ENCODE measurements at regions not wholly inside any gene's neighbourhood (a gene's known extent, or its start where the extent isn't known, plus 50 kb on each side); places are given as distances from the start of the nearest gene placed in this dataset.

DNA sequence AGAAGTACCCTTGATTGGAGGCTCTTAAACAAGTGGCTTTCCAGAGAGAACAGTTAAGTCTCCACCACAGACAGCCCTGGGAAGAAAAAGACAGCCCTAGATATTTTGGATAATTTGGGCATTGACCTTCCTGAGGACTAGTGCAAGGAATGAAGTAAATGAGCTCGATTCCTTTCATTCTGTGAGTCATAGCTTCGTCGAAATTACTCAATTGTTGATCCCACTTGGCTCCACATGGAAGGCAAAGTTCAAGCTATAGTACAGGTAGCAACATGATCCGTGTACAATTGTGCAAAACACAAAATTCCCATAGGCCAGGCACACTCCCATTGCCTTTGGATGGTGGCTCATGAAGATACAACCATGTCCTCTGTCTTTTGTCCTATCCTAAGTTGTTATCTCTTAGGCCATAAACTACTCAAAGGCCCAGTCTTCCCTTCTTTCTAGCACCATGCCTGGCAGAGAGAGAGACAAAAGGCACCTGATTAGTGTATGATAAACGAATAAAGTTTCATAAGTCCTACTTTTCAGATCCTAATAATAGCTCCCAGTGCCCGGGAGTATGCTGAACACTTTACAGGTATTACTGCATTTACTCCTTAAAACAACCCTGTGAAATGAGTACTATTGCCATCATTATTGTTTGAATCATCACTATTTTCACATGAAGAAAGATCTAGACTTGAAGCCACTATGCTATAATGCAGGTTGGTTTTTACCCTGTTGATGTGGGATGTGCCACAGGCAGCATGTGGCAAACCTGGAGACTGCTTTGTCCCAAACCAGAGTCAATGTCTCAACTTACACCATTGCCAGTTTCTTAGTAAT lies 116.7 kb upstream of the RANBP3L start:
- H4K20me1 ChIP-seq (ENCODE audit: insufficient read depth, low read length): no peaks in the 10 kb centered on the region
- H3K4me1 ChIP-seq (ENCODE audit: low read length): peaks cover 10% of the 10 kb centered on the region
- no peak overlapping the region for H3K27ac ChIP-seq (ENCODE audit: low read length)
- H3K9me3 ChIP-seq (replicated peaks; ENCODE audit: insufficient read depth, low read length): no peaks in the 10 kb centered on the region
- no peaks in the 10 kb centered on the region for H3K79me2 ChIP-seq (ENCODE audit: low read length)
- H3K27me3 ChIP-seq (replicated peaks; ENCODE audit: insufficient read depth, low read length): no peaks in the 10 kb centered on the region
- H3K9me2 ChIP-seq (replicated peaks; ENCODE audit: insufficient read depth, low read length): no peaks in the 10 kb centered on the region
- no peak overlapping the region for H3K4me3 ChIP-seq (ENCODE audit: low read length)
- H3K36me3 ChIP-seq (replicated peaks; ENCODE audit: insufficient read depth, low read length): no peaks in the 10 kb centered on the region
- TF ChIP-seq, protein P1, sequence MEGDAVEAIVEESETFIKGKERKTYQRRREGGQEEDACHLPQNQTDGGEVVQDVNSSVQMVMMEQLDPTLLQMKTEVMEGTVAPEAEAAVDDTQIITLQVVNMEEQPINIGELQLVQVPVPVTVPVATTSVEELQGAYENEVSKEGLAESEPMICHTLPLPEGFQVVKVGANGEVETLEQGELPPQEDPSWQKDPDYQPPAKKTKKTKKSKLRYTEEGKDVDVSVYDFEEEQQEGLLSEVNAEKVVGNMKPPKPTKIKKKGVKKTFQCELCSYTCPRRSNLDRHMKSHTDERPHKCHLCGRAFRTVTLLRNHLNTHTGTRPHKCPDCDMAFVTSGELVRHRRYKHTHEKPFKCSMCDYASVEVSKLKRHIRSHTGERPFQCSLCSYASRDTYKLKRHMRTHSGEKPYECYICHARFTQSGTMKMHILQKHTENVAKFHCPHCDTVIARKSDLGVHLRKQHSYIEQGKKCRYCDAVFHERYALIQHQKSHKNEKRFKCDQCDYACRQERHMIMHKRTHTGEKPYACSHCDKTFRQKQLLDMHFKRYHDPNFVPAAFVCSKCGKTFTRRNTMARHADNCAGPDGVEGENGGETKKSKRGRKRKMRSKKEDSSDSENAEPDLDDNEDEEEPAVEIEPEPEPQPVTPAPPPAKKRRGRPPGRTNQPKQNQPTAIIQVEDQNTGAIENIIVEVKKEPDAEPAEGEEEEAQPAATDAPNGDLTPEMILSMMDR (IDR thresholded peaks at IDR 0.05; ENCODE audit: low read length): no peak
- TF ChIP-seq EZH2phosphoT487 (IDR thresholded peaks at IDR 0.05; ENCODE audit: low read length) (no peak), EZH2 (optimal IDR thresholded peaks at IDR 0.05; ENCODE audit: low read depth, low read length) (no peak)
- no peaks in the 10 kb centered on the region for H3F3A ChIP-seq (ENCODE audit: insufficient read depth, low read length)
- DNase-seq: no peak
- no peak overlapping the region for H3K9ac ChIP-seq (ENCODE audit: low read length)
- H3K4me2 ChIP-seq (ENCODE audit: low read depth, low read length): 0 out of 2 replicates have a peak overlapping the region, but pooled peaks have one; percentile 30
- no peak overlapping the region for H2AFZ ChIP-seq (ENCODE audit: low read length)

- TF ChIP-seq, protein P1 (IDR thresholded peaks at IDR 0.05; ENCODE audit: low read length): no peak
- TF ChIP-seq EZH2phosphoT487 (IDR thresholded peaks at IDR 0.05; ENCODE audit: low read length) (no peak), EZH2 (optimal IDR thresholded peaks at IDR 0.05; ENCODE audit: low read depth, low read length) (no peak)
- Histone ChIP-seq H3K79me2 (ENCODE audit: low read length) (no peaks in the 10 kb centered on the region), H3K9me2 (replicated peaks; ENCODE audit: insufficient read depth, low read length) (no peaks in the 10 kb centered on the region), H3K4me1 (ENCODE audit: low read length) (peaks cover 10% of the 10 kb centered on the region), H3K4me2 (ENCODE audit: low read depth, low read length) (no peak overlapping the region), H3K9ac (ENCODE audit: low read length) (no peak overlapping the region), H2AFZ (ENCODE audit: low read length) (no peak overlapping the region), H3K36me3 (replicated peaks; ENCODE audit: insufficient read depth, low read length) (no peaks in the 10 kb centered on the region), H3F3A (ENCODE audit: insufficient read depth, low read length) (no peaks in the 10 kb centered on the region), H3K4me3 (ENCODE audit: low read length) (no peak overlapping the region), H4K20me1 (ENCODE audit: insufficient read depth, low read length) (no peaks in the 10 kb centered on the region), H3K27ac (ENCODE audit: low read length) (no peak overlapping the region), H3K27me3 (replicated peaks; ENCODE audit: insufficient read depth, low read length) (no peaks in the 10 kb centered on the region), H3K9me3 (replicated peaks; ENCODE audit: insufficient read depth, low read length) (no peaks in the 10 kb centered on the region)
- DNase-seq: no peak
Measured at GRCh38 chr5:36421256-36421655, 119.6 kb upstream of the RANBP3L start.

GRCh38 chr5:36422952-36423351 lies 121.2 kb upstream of the RANBP3L start:
- H2AFZ ChIP-seq (ENCODE audit: low read length): no peak overlapping the region
- no peak for DNase-seq
- no peak overlapping the region for H3K4me2 ChIP-seq (ENCODE audit: low read depth, low read length)
- no peaks in the 10 kb centered on the region for H3K27me3 ChIP-seq (replicated peaks; ENCODE audit: insufficient read depth, low read length)
- no peak overlapping the region for H3K4me3 ChIP-seq (ENCODE audit: low read length)
- no peaks in the 10 kb centered on the region for H3K9me3 ChIP-seq (replicated peaks; ENCODE audit: insufficient read depth, low read length)
- no peak overlapping the region for H3K9ac ChIP-seq (ENCODE audit: low read length)
- TF ChIP-seq EZH2 (optimal IDR thresholded peaks at IDR 0.05; ENCODE audit: low read depth, low read length): no peak
- TF ChIP-seq EZH2phosphoT487 (IDR thresholded peaks at IDR 0.05; ENCODE audit: low read length): no peak
- TF ChIP-seq, protein P1 (IDR thresholded peaks at IDR 0.05; ENCODE audit: low read length): no peak
- no peak overlapping the region for H3K27ac ChIP-seq (ENCODE audit: low read length)
- peaks cover 10% of the 10 kb centered on the region for H3K4me1 ChIP-seq (ENCODE audit: low read length)
- H3K79me2 ChIP-seq (ENCODE audit: low read length): no peaks in the 10 kb centered on the region
- no peaks in the 10 kb centered on the region for H4K20me1 ChIP-seq (ENCODE audit: insufficient read depth, low read length)
- H3F3A ChIP-seq (ENCODE audit: insufficient read depth, low read length): no peaks in the 10 kb centered on the region
- no peaks in the 10 kb centered on the region for H3K36me3 ChIP-seq (replicated peaks; ENCODE audit: insufficient read depth, low read length)
- H3K9me2 ChIP-seq (replicated peaks; ENCODE audit: insufficient read depth, low read length): no peaks in the 10 kb centered on the region
